Left kidney (tissue), 1 donor: ENCODE measurements at regions not wholly inside any gene's neighbourhood (a gene's known extent, or its start where the extent isn't known, plus 50 kb on each side); places are given as distances from the start of the nearest gene placed in this dataset.
"Not testable (repeated sequence)": the region's sequence is repeated elsewhere in the genome, so short reads cannot be mapped to it uniquely, and the experiment has no call there.

Source experiments
- DNase-seq: peaks from one replicate; pipeline ENCODE4 v3.0.0-alpha.2; 2013

- DNase-seq = not testable (repeated sequence)
Measured at GRCh38 chr2:111533557-111534247, 350.3 kb downstream of the ANAPC1 start.

GRCh38 chr2:111534910-111535352, 349.1 kb downstream of the ANAPC1 start:
- peak; percentile 25 for DNase-seq

GRCh38 chr2:111535404-111535803, 348.6 kb downstream of the ANAPC1 start:
- DNase-seq = no peak

- DNase-seq = no peak
Measured at GRCh38 chr2:111537078-111537655, 346.8 kb downstream of the ANAPC1 start.

GRCh38 chr2:111539991-111540390, 344.0 kb downstream of the ANAPC1 start:
- not testable (repeated sequence) for DNase-seq

GRCh38 chr2:111542120-111542774, 341.7 kb downstream of the ANAPC1 start:
- DNase-seq = not testable (repeated sequence)

GRCh38 chr2:111544006-111544405, 340.0 kb downstream of the ANAPC1 start:
- not testable (repeated sequence) for DNase-seq

GRCh38 chr2:111545723-111546431, 338.1 kb downstream of the ANAPC1 start:
- not testable (repeated sequence) for DNase-seq

GRCh38 chr2:111546578-111546977, 337.4 kb downstream of the ANAPC1 start:
- DNase-seq = not testable (repeated sequence)

GRCh38 chr2:111549174-111549573, 334.8 kb downstream of the ANAPC1 start:
- not testable (repeated sequence) for DNase-seq

- DNase-seq = not testable (repeated sequence)
Measured at GRCh38 chr2:111551428-111551827, 332.6 kb downstream of the ANAPC1 start.

- DNase-seq = not testable (repeated sequence)
Measured at GRCh38 chr2:111552625-111553024, 331.4 kb downstream of the ANAPC1 start.

- not testable (repeated sequence) for DNase-seq
Measured at GRCh38 chr2:111559301-111559700, 324.7 kb downstream of the ANAPC1 start.

- not testable (repeated sequence) for DNase-seq
Measured at GRCh38 chr2:111559814-111560213, 324.2 kb downstream of the ANAPC1 start.

GRCh38 chr2:111566068-111566467, 317.9 kb downstream of the ANAPC1 start:
- DNase-seq = not testable (repeated sequence)

GRCh38 chr2:111567233-111567632, 316.8 kb downstream of the ANAPC1 start:
- DNase-seq = not testable (repeated sequence)

GRCh38 chr2:111569356-111570199, 314.4 kb downstream of the ANAPC1 start:
- DNase-seq = not testable (repeated sequence)

GRCh38 chr2:111570300-111571114, 313.5 kb downstream of the ANAPC1 start:
- DNase-seq = not testable (repeated sequence)

- DNase-seq = not testable (repeated sequence)
Measured at GRCh38 chr2:111574803-111575202, 309.2 kb downstream of the ANAPC1 start.

- DNase-seq = not testable (repeated sequence)
Measured at GRCh38 chr2:111577154-111577885, 306.7 kb downstream of the ANAPC1 start.
